Progenitor cell of endocrine pancreas (in vitro differentiated cells): ENCODE measurements at regions not wholly inside any gene's neighbourhood (a gene's known extent, or its start where the extent isn't known, plus 50 kb on each side); places are given as distances from the start of the nearest gene placed in this dataset.

Source experiments
- DNase-seq: peaks from one replicate; pipeline ENCODE4 v3.0.0; 2021; ENCODE audit warnings: low spot score; ENCODE audit not compliant: unreplicated experiment
- H3K27ac Mint-ChIP-seq: 2 replicates; pipeline ENCODE4 v1.8.0; 2021; ENCODE audit warnings: mild to moderate bottlenecking, moderate library complexity, mixed read lengths
- H3K27me3 Mint-ChIP-seq: 2 replicates; pipeline ENCODE4 v1.8.0; 2021; ENCODE audit warnings: mixed read lengths
- H3K36me3 Mint-ChIP-seq: 2 replicates; pipeline ENCODE4 v1.8.0; 2022; ENCODE audit warnings: mixed read lengths; ENCODE audit not compliant: insufficient read depth
- H3K4me1 Mint-ChIP-seq: 2 replicates; pipeline ENCODE4 v1.8.0; 2021; ENCODE audit warnings: low read depth, mixed read lengths
- H3K4me3 Mint-ChIP-seq: 2 replicates; pipeline ENCODE4 v1.8.0; 2021; ENCODE audit warnings: low read depth, mild to moderate bottlenecking, moderate library complexity, mixed read lengths
- H3K9me3 Mint-ChIP-seq: 2 replicates; pipeline ENCODE4 v1.8.0; 2021; ENCODE audit warnings: low read depth, mixed read lengths
- CTCF ChIP-seq: fragments of 200-600 bp; sonication (generic); IDR thresholded peaks from one replicate; pipeline ENCODE4 v1.5.0; 2021; ENCODE audit warnings: antibody characterized with exemption, mild to moderate bottlenecking; ENCODE audit not compliant: unreplicated experiment

- H3K27ac Mint-ChIP-seq: no peak overlapping the region
- no peaks in the 10 kb centered on the region for H3K27me3 Mint-ChIP-seq
- no peaks in the 10 kb centered on the region for H3K36me3 Mint-ChIP-seq
- H3K4me1 Mint-ChIP-seq: no peaks in the 10 kb centered on the region
- no peaks in the 10 kb centered on the region for H3K9me3 Mint-ChIP-seq
- no peak for TF ChIP-seq CTCF
- no peak for DNase-seq
- H3K4me3 Mint-ChIP-seq: no peak overlapping the region
These were observed 1634.5 kb upstream of the LRRTM3 start for GRCh38 chr10:65291286-65291685.

GRCh38 chr10:65292551-65292950 lies 1633.3 kb upstream of the LRRTM3 start:
- DNase-seq: no peak
- no peak overlapping the region for H3K4me3 Mint-ChIP-seq
- TF ChIP-seq CTCF: no peak
- no peaks in the 10 kb centered on the region for H3K27me3 Mint-ChIP-seq
- no peaks in the 10 kb centered on the region for H3K9me3 Mint-ChIP-seq
- H3K36me3 Mint-ChIP-seq: no peaks in the 10 kb centered on the region
- no peaks in the 10 kb centered on the region for H3K4me1 Mint-ChIP-seq
- no peak overlapping the region for H3K27ac Mint-ChIP-seq

GRCh38 chr10:65294329-65294728 lies 1631.5 kb upstream of the LRRTM3 start:
- Mint-ChIP-seq H3K36me3 (no peaks in the 10 kb centered on the region), H3K9me3 (no peaks in the 10 kb centered on the region), H3K4me3 (no peak overlapping the region), H3K27ac (no peak overlapping the region), H3K27me3 (no peaks in the 10 kb centered on the region), H3K4me1 (no peaks in the 10 kb centered on the region)
- no peak for DNase-seq
- TF ChIP-seq CTCF: no peak

GRCh38 chr10:65301181-65301580 lies 1624.7 kb upstream of the LRRTM3 start:
- DNase-seq: no peak
- Mint-ChIP-seq H3K4me3 (no peak overlapping the region), H3K27ac (no peak overlapping the region), H3K4me1 (no peaks in the 10 kb centered on the region), H3K36me3 (no peaks in the 10 kb centered on the region), H3K27me3 (no peaks in the 10 kb centered on the region), H3K9me3 (no peaks in the 10 kb centered on the region)
- no peak for TF ChIP-seq CTCF

- no peak for DNase-seq
- no peaks in the 10 kb centered on the region for H3K36me3 Mint-ChIP-seq
- H3K27ac Mint-ChIP-seq: no peak overlapping the region
- no peaks in the 10 kb centered on the region for H3K4me1 Mint-ChIP-seq
- no peak overlapping the region for H3K4me3 Mint-ChIP-seq
- H3K9me3 Mint-ChIP-seq: no peaks in the 10 kb centered on the region
- no peaks in the 10 kb centered on the region for H3K27me3 Mint-ChIP-seq
- TF ChIP-seq CTCF: no peak
These were observed 1619.6 kb upstream of the LRRTM3 start for GRCh38 chr10:65306201-65306600.
